Right lobe of liver (tissue), 6 donors: ENCODE measurements at regions not wholly inside any gene's neighbourhood (a gene's known extent, or its start where the extent isn't known, plus 50 kb on each side); places are given as distances from the start of the nearest gene placed in this dataset.

ENCODE experiments used
- ATAC-seq, 4 donors: fragments of 200-7000 bp; cut with Tn5 transposase; one replicate each; pipeline ENCODE4 v1.9.1; 2020; ENCODE audit warnings: mild to moderate bottlenecking in 4 of 4, moderate library complexity in 4 of 4
- DNase-seq, 3 donors: peaks; one replicate each; pipeline ENCODE4 v3.0.0-alpha.2; 2020
- H3K27ac ChIP-seq, 3 donors: fragments of 200-600 bp; one replicate each; pipeline ENCODE4 v1.8.0; 2022
- H3K27me3 ChIP-seq, 2 donors: fragments of 200-600 bp; one replicate each; pipeline ENCODE4 v1.8.0; 2022
- H3K36me3 ChIP-seq, 4 donors: fragments of 200-600 bp; sonication (generic) in 1 of 4; one replicate each; pipeline versions ENCODE4 v1.5.1 to v1.8.0; 2017 to 2022; ENCODE audit warnings: control low read depth in 1 of 4
- H3K4me1 ChIP-seq, 4 donors: fragments of 200-600 bp; sonication (generic) in 1 of 4; one replicate each; pipeline versions ENCODE4 v1.5.1 to v1.8.0; 2017 to 2022; ENCODE audit warnings: control low read depth in 1 of 4
- H3K4me3 ChIP-seq, 3 donors: fragments of 200-600 bp; one replicate each; pipeline ENCODE4 v1.8.0; 2022
- H3K9me3 ChIP-seq, 4 donors: fragments of 200-600 bp; sonication (generic) in 1 of 4; one replicate each; pipeline versions ENCODE4 v1.5.1 to v1.8.0; 2017 to 2022; ENCODE audit warnings: control low read depth in 1 of 4
- CTCF ChIP-seq, 4 donors: fragments of 200-600 bp in 3 of 4; fragments of 450-650 bp in 1 of 4; IDR thresholded peaks; one replicate each; pipeline versions ENCODE4 v1.5.1 to v1.8.0; 2016 to 2022; ENCODE audit warnings: antibody characterized with exemption in 4 of 4, mild to moderate bottlenecking in 2 of 4
- POLR2A ChIP-seq: fragments of 450-650 bp; IDR thresholded peaks from one replicate; pipeline ENCODE4 v1.6.1; 2017; ENCODE audit warnings: antibody characterized with exemption, mild to moderate bottlenecking
- WGBS: methylation state at CpG from one replicate; pipeline ENCODE4 v1.1.6; 2018; ENCODE audit warnings: low coverage, low lambda C conversion rate; ENCODE audit not compliant: insufficient coverage; ENCODE audit errors: missing lambda C conversion rate; 5-methylcytosine and 5-hydroxymethylcytosine counted together
- intact Hi-C, 2 donors: fragments of 100-400 bp; cut with DNase I; formaldehyde crosslinking; loops; one replicate each; pipeline versions ENCODE4 v1.11.2 to v1.14.1; 2022
- donor health status: DM: no; HTN: yes; CAD: no.
- donor health status: DM: no; HTN: no; CAD: no.
- donor health status: DM: no; HTN: no; CAD: no.
- donor health status: DM: no; HTN: yes; CAD: no.
- donor health status: DM: no; HTN: yes; CAD: no.

DNA sequence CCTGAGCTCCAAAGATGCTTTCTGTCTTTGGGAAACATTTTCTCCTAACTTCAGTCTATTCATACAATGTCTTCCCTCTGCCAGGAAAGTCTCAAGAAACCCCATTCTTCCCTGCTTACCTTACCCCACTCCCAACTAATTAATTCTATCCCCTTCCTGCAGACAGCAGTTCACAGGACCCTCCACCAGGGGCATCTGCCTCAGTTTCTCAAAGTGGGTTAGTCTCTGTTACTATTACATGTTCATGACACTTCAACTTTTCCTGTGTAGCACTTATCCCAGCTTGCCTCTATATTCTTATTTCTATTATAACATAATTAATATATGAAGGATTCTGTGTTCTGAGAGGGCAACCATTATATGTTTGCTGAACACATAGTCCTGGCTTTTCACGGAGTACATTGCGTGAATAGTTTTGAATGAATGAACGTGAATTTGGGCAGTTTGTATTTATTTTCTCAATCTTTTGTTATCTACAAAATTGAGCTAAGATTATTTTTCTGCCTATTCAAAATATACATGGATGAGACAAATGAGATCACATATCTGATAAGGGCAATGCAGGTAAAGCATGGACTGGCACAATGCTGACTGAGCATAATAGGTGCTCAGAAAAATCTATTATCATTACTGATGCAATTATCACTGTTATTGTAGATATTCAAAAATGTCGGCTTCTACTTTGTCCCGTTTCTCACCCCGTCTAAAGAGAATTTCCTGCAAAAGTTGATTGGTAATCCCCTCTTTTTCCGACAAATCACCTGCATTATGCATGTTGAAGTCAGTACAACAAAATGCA, 341.1 kb downstream of the BRINP1 start:
- no peak overlapping the region for H3K27ac ChIP-seq
- DNase-seq: no peak

GRCh38 chr9:119029886-119030285, 339.3 kb downstream of the BRINP1 start:
- TF ChIP-seq CTCF (IDR thresholded peaks at IDR 0.05) (no peak), POLR2A (no peak)
- Histone ChIP-seq H3K4me1 (no peaks in the 10 kb centered on the region), H3K27me3 (no peaks in the 10 kb centered on the region), H3K36me3 (no peaks in the 10 kb centered on the region), H3K4me3 (no peak overlapping the region), H3K9me3 (no peaks in the 10 kb centered on the region), H3K27ac (no peak overlapping the region)
- no peak for DNase-seq
- ATAC-seq: no peak
- intact Hi-C loops: no loop called here
- 76% methylated on average over 5 of the region's 5 CpGs for WGBS

More for the DNA sequence above, 341.1 kb downstream of the BRINP1 start:
- TF ChIP-seq POLR2A (no peak), CTCF (IDR thresholded peaks at IDR 0.05) (no peak)
- intact Hi-C loops: no loop called here
- H3K9me3 ChIP-seq: no peaks in the 10 kb centered on the region
- H3K27me3 ChIP-seq: no peaks in the 10 kb centered on the region
- no peak overlapping the region for H3K4me3 ChIP-seq
- no peaks in the 10 kb centered on the region for H3K4me1 ChIP-seq
- H3K36me3 ChIP-seq: no peaks in the 10 kb centered on the region
- ATAC-seq: no peak
- WGBS: 44% methylated on average over 7 of the region's 7 CpGs

GRCh38 chr9:119033596-119033995, 335.6 kb downstream of the BRINP1 start:
- no peaks in the 10 kb centered on the region for H3K4me1 ChIP-seq
- no peaks in the 10 kb centered on the region for H3K27me3 ChIP-seq
- intact Hi-C loops: no loop called here
- no peaks in the 10 kb centered on the region for H3K9me3 ChIP-seq
- ATAC-seq: no peak
- no peak for DNase-seq
- H3K4me3 ChIP-seq: no peak overlapping the region
- WGBS: 52% methylated on average over 3 of the region's 3 CpGs
- H3K36me3 ChIP-seq: no peaks in the 10 kb centered on the region
- H3K27ac ChIP-seq: no peak overlapping the region
- TF ChIP-seq CTCF (IDR thresholded peaks at IDR 0.05): no peak
- TF ChIP-seq POLR2A: no peak

GRCh38 chr9:119036969-119037368, 332.3 kb downstream of the BRINP1 start:
- no peak overlapping the region for H3K4me3 ChIP-seq
- H3K4me1 ChIP-seq: no peaks in the 10 kb centered on the region
- no peak for DNase-seq

More at GRCh38 chr9:119036969-119037368, 332.3 kb downstream of the BRINP1 start:
- Histone ChIP-seq H3K36me3 (no peaks in the 10 kb centered on the region), H3K27me3 (no peaks in the 10 kb centered on the region), H3K27ac (no peak overlapping the region), H3K9me3 (no peaks in the 10 kb centered on the region)
- TF ChIP-seq POLR2A (no peak), CTCF (IDR thresholded peaks at IDR 0.05) (no peak)
- intact Hi-C loops: no loop called here
- WGBS: 58% methylated on average over 2 of the region's 2 CpGs
- ATAC-seq: no peak
